IPS-18c (cell line): ENCODE measurements at regions not wholly inside any gene's neighbourhood (a gene's known extent, or its start where the extent isn't known, plus 50 kb on each side); places are given as distances from the start of the nearest gene placed in this dataset.
"Not testable (repeated sequence)": the region's sequence is repeated elsewhere in the genome, so short reads cannot be mapped to it uniquely, and the experiment has no call there.

Source experiments
- H3K4me3 ChIP-seq: 2 replicates; pipeline ENCODE4 v1.7.0; 2013; ENCODE audit warnings: low read depth, mild to moderate bottlenecking, low read length, moderate library complexity; ENCODE audit not compliant: insufficient read depth
- H3K9me3 ChIP-seq: one replicate; pipeline ENCODE4 v1.6.1; 2013; ENCODE audit warnings: mild to moderate bottlenecking, low read length, moderate library complexity; ENCODE audit not compliant: control insufficient read depth, insufficient read depth

- Histone ChIP-seq H3K9me3 (peaks cover 2% of the 10 kb centered on the region), H3K4me3 (no peak overlapping the region)
Observed at GRCh38 chr1:65554829-65555228, 134.4 kb downstream of the LEPR start.

DNA sequence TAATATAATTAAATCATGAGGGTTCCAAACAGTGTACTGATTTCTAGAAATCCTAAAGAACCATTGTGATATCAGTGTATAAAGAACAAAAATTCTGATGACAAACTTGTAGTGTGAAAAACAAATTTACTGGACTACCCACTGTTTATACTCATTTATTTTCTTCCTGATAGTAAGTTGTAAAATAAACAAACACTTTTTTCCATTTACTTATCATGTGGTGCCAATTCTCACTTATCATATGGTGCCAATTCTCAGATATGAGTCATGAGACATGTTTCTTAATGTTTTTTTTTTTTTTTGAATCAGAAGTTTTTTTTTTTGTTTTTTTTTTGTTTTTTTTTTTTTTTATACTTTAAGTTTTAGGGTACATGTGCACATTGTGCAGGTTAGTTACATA, 137.7 kb downstream of the LEPR start:
- H3K9me3 ChIP-seq: peaks cover 2% of the 10 kb centered on the region
- no peak overlapping the region for H3K4me3 ChIP-seq

DNA sequence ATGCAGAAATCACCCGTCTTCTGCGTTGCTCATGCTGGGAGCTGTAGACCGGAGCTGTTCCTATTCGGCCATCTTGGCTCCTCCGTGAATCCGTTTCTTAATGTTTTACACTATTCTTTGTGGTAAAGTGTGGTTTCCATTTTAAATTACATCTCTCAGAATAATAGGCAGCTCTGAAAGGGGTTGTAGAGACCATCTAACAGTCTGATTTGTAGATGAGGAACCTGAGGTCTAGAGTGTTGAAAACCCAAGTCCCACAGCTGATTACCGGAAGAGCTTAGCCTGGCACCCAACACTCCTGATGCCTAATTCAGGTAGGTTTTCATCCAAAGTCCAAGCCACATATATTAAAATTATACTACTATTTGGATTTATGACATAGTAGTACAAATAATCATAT, 144.0 kb downstream of the LEPR start:
- Histone ChIP-seq H3K9me3 (no peaks in the 10 kb centered on the region), H3K4me3 (no peak overlapping the region)

- H3K4me3 ChIP-seq: no peak overlapping the region
- no peaks in the 10 kb centered on the region for H3K9me3 ChIP-seq
Observed at GRCh38 chr1:65568285-65568684, 147.8 kb downstream of the LEPR start.

- H3K9me3 ChIP-seq: no peaks in the 10 kb centered on the region
- no peak overlapping the region for H3K4me3 ChIP-seq
Observed at GRCh38 chr1:65572701-65573421, 152.4 kb downstream of the LEPR start.

GRCh38 chr1:65577278-65577677, 156.8 kb downstream of the LEPR start:
- Histone ChIP-seq H3K9me3 (no peaks in the 10 kb centered on the region), H3K4me3 (no peak overlapping the region)

- H3K4me3 ChIP-seq, H3K9me3 ChIP-seq: not testable (repeated sequence)
Observed at GRCh38 chr1:65577982-65578381, 157.5 kb downstream of the LEPR start.

GRCh38 chr1:65581119-65581518, 160.7 kb downstream of the LEPR start:
- H3K9me3 ChIP-seq: no peaks in the 10 kb centered on the region

GRCh38 chr1:65584399-65584798, 163.9 kb downstream of the LEPR start:
- Histone ChIP-seq H3K4me3 (no peak overlapping the region), H3K9me3 (no peaks in the 10 kb centered on the region)

More at GRCh38 chr1:65581119-65581518, 160.7 kb downstream of the LEPR start:
- no peak overlapping the region for H3K4me3 ChIP-seq

DNA sequence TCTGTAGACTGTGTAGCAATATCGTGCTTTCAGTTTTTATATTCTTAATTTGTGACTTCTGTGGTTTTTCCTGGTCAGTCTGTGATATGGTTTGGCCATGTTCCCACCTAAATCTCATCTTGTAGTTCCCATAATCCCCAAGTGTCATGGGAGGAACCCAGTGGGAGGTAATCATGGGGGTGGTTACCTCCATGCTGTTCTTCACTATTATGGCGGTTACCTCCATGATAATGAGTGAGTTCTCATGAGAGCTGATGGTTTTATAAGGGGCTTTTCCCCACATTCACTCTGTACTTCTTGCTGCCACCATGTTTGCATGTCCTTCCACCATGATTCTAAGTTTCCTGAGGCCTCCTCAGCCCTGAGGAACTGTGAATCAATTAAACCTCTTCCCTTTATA, 169.8 kb downstream of the LEPR start:
- Histone ChIP-seq H3K9me3 (no peaks in the 10 kb centered on the region), H3K4me3 (no peak overlapping the region)

GRCh38 chr1:65593516-65593915, 173.0 kb downstream of the LEPR start:
- Histone ChIP-seq H3K4me3 (no peak overlapping the region), H3K9me3 (no peaks in the 10 kb centered on the region)

GRCh38 chr1:65595724-65596123, 175.3 kb downstream of the LEPR start:
- H3K4me3 ChIP-seq: no peak overlapping the region

DNA sequence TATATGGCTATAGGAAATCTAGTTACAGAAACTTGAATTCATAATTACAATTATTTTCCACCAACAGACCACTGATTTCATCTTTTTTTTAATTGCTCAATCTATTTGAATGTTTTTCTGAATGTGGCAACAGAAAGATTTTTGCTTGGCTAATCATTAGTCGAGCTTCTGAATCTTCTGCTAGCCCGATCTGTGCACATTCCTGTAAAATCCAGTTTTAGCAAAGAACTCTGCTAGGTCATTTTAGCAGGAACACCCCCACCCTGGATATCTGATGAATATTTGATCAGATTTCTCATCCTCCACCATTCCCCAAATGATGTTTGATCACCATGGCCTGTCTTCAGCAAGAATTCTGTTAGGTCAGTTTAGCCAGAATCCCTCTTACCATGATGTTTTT, 176.3 kb downstream of the LEPR start:
- no peaks in the 10 kb centered on the region for H3K9me3 ChIP-seq
- H3K4me3 ChIP-seq: no peak overlapping the region

More at GRCh38 chr1:65595724-65596123, 175.3 kb downstream of the LEPR start:
- no peaks in the 10 kb centered on the region for H3K9me3 ChIP-seq

GRCh38 chr1:65605621-65606020, 185.2 kb downstream of the LEPR start:
- no peak overlapping the region for H3K4me3 ChIP-seq
- no peaks in the 10 kb centered on the region for H3K9me3 ChIP-seq

DNA sequence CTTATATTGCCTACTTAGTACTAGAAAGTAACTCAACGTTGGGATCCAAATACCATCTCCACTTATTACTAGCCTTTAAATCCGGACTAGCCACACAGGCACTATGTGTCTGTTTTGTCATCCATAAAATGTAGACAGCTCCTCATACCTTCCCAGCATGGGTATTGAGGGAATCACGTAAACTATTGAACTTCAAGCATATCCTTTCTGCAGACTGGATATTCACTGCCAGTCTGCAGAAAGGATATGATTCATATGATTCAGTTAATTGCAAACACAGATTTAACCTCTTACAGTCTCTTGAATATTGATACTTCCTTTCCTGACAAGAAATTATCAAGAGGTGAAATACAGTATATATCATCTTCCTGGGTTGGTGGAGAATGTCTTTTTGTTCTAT, 186.0 kb downstream of the LEPR start:
- Histone ChIP-seq H3K4me3 (no peak overlapping the region), H3K9me3 (no peaks in the 10 kb centered on the region)

- no peaks in the 10 kb centered on the region for H3K9me3 ChIP-seq
- no peak overlapping the region for H3K4me3 ChIP-seq
Observed at GRCh38 chr1:65613884-65614283, 178.8 kb upstream of the PDE4B start.

DNA sequence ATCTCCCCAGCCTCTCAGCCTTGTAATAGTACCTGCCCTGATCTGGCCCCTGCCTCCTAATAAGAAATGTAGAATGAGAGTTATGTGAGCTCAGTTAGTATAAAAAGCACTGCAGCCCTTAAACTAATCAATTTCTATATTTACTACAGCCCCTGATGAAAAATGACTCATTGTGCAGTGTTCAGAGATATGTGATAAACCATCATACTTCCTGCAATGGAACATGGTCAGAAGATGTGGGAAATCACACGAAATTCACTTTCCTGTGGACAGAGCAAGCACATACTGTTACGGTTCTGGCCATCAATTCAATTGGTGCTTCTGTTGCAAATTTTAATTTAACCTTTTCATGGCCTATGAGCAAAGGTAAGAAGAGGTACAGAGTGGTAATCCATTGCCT, 176.8 kb upstream of the PDE4B start:
- H3K9me3 ChIP-seq: no peaks in the 10 kb centered on the region
- H3K4me3 ChIP-seq: no peak overlapping the region

GRCh38 chr1:65621721-65622120, 171.0 kb upstream of the PDE4B start:
- not testable (repeated sequence) for H3K4me3 ChIP-seq, H3K9me3 ChIP-seq

- H3K9me3 ChIP-seq: peaks cover 2% of the 10 kb centered on the region
- H3K4me3 ChIP-seq: no peak overlapping the region
Observed at GRCh38 chr1:65623895-65624294, 168.8 kb upstream of the PDE4B start.
